ENCODE measurements at regions not wholly inside any gene's neighbourhood (a gene's known extent, or its start where the extent isn't known, plus 50 kb on each side); places are given as distances from the start of the nearest gene placed in this dataset.

DNA sequence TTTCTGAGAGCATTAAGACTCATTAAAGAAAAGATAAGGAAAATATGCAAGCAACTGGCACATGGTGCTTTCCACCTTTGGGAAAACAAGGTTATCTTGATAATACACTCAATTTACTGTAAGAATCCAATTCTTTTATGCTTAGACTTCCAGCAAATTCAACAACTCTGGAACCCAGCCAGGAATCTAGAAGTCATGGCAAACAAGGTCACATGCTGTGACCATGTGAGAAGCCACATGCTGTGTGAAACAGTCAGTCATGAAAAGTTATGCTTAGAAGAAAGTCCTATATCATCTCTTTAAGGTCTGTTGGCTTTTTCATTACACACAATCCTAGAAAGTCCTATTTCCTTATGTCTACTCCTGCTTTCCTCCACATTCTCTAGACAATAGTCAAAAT, 581.8 kb upstream of the C9orf72 start:
- DNase-seq (no peak), ATAC-seq (no peak)
- Mint-ChIP-seq H3K27me3 (ENCODE audit: low read depth) (no peaks in the 10 kb centered on the region), H3K4me1 (ENCODE audit: low read depth) (no peaks in the 10 kb centered on the region), H3K36me3 (ENCODE audit: insufficient read depth) (no peaks in the 10 kb centered on the region), H3K4me3 (no peak overlapping the region), H3K9me3 (peaks cover 5% of the 10 kb centered on the region)

DNA sequence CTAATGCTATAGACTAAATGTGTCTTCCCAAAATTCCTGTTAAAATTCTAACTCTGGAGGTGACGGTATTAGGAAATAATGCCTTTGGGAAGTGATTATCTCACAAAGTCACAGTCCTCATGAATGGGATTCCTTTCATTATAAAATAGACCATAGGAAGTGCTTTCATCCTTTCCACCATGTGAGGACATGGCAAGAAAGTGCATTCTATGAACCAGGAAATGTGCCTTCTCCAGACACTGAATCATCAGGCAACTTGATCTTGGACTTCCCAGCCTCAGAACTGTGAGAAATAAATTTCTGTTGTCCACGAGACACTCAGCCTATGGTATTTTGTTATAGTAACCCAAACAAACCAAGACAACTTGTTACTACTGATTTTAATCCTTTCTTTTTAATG, 582.4 kb upstream of the C9orf72 start:
- H3K36me3 Mint-ChIP-seq (ENCODE audit: insufficient read depth), result no peaks in the 10 kb centered on the region
- DNase-seq (no peak), ATAC-seq (no peak)
- H3K27me3 Mint-ChIP-seq (ENCODE audit: low read depth), result no peaks in the 10 kb centered on the region
- no peak overlapping the region for H3K4me3 Mint-ChIP-seq
- no peaks in the 10 kb centered on the region for H3K4me1 Mint-ChIP-seq (ENCODE audit: low read depth)
- peaks cover 5% of the 10 kb centered on the region for H3K9me3 Mint-ChIP-seq

DNA sequence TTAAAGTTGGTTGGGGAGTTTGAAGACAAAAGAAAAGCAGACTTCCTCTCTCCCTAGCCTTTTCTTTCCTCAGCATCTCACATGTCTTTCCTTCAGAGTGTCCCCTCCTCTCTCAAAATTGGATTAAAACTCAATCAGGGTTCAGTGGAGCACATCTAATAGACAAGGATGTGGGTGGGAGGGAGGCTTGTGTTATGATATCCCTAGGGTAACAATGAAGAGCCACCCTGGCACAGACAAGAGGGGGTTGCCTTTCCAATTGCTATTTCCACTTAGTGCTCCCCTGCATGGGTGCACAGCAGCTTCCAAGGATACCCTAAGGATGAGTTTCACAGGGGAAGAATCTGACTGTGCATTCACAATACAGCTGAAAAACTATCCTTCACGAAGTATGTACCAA, 585.2 kb upstream of the C9orf72 start:
- H3K4me1 Mint-ChIP-seq (ENCODE audit: low read depth), result no peaks in the 10 kb centered on the region
- no peaks in the 10 kb centered on the region for H3K36me3 Mint-ChIP-seq (ENCODE audit: insufficient read depth)
- peaks cover 5% of the 10 kb centered on the region for H3K9me3 Mint-ChIP-seq
- no peaks in the 10 kb centered on the region for H3K27me3 Mint-ChIP-seq (ENCODE audit: low read depth)
- no peak overlapping the region for H3K4me3 Mint-ChIP-seq
- ATAC-seq (no peak), DNase-seq (no peak)

DNA sequence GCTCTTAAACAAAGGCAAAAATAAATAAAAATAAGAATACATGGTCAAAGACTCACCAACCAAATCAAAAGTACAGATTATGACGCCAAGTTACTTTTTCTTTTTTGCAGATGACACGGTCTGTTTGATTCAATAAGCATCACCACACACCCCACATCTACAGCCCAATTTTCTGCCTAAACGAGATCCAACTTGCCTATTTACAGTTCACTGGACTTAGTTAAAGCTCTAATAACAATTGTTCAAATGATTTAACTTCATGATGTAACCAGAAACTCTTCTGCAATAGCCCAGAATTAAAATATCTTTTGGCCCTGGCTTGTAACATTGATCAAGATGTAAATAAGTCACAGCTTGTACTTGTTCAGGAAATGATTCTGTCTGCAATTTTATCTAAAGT, 590.3 kb upstream of the C9orf72 start:
- peaks cover 10% of the 10 kb centered on the region for H3K9me3 Mint-ChIP-seq
- no peak for DNase-seq
- H3K4me1 Mint-ChIP-seq (ENCODE audit: low read depth), result no peaks in the 10 kb centered on the region
- no peak for ATAC-seq
- no peaks in the 10 kb centered on the region for H3K36me3 Mint-ChIP-seq (ENCODE audit: insufficient read depth)
- H3K27me3 Mint-ChIP-seq (ENCODE audit: low read depth), result no peaks in the 10 kb centered on the region
- no peak overlapping the region for H3K4me3 Mint-ChIP-seq

DNA sequence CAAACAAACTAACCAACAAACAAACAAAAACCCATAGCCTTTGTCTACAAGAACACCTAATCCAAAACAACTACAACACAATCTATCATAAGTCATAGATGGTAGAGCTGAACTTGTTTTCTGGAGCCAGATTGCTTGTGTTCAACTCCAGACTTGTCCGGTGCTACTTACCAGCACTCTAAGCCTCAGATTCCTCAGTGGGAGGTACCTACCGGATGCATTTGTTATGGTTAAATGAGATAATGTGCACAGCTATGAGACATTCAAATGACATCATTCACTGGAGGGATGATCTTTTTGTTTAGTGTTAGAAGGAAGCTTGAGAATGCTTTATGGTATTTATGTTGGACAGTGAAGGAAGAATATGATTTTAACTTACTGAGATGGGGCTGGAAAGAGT, 592.9 kb upstream of the C9orf72 start:
- no peaks in the 10 kb centered on the region for H3K27me3 Mint-ChIP-seq (ENCODE audit: low read depth)
- no peaks in the 10 kb centered on the region for H3K36me3 Mint-ChIP-seq (ENCODE audit: insufficient read depth)
- H3K9me3 Mint-ChIP-seq, result peaks cover 13% of the 10 kb centered on the region
- no peaks in the 10 kb centered on the region for H3K4me1 Mint-ChIP-seq (ENCODE audit: low read depth)
- ATAC-seq (no peak), DNase-seq (no peak)
- no peak overlapping the region for H3K4me3 Mint-ChIP-seq

DNA sequence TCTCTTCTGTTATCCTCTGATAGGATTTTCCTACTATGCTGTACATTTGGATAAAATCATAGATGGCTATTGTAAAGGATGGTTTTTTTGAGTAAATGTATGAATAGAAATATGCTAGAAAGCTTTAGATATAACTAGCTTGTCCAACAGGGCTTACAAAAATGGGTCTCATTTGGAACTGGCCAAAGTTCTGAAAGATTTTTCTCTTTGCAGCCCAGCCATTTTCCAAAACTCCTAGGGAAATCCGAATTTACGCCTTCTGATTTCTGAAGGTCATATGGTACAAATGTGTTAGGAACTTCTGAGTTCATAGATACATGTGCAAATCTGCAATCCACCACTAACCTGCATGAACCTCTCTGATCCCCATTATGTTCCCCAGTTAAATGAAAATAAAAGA, 603.9 kb upstream of the C9orf72 start:
- ATAC-seq, result no peak
- DNase-seq, result no peak
- no peaks in the 10 kb centered on the region for H3K36me3 Mint-ChIP-seq (ENCODE audit: insufficient read depth)
- no peak overlapping the region for H3K4me3 Mint-ChIP-seq
- no peaks in the 10 kb centered on the region for H3K27me3 Mint-ChIP-seq (ENCODE audit: low read depth)
- H3K4me1 Mint-ChIP-seq (ENCODE audit: low read depth), result no peaks in the 10 kb centered on the region
- peaks cover 3% of the 10 kb centered on the region for H3K9me3 Mint-ChIP-seq

DNA sequence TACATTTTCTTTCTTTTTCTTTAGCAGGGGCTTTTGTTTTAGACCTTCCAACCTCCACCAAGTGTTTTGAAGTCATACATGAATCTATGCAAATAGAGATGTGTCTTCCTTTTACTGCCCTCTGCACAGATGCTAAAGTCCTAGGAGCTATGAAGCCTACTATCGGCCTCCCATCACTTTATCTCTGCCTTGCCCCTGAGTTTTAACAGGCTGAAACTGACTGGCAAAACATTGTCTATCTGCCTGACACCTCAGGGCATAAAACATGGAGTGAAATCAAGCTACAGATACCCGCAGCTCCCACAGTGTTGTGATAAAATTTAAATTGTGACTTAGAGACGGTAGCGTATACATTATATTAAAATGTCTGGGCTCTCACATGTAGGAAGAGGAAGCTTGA, 604.6 kb upstream of the C9orf72 start:
- Mint-ChIP-seq H3K9me3 (no peaks in the 10 kb centered on the region), H3K4me3 (no peak overlapping the region), H3K36me3 (ENCODE audit: insufficient read depth) (no peaks in the 10 kb centered on the region), H3K27me3 (ENCODE audit: low read depth) (no peaks in the 10 kb centered on the region), H3K4me1 (ENCODE audit: low read depth) (no peaks in the 10 kb centered on the region)
- DNase-seq (no peak), ATAC-seq (no peak)

DNA sequence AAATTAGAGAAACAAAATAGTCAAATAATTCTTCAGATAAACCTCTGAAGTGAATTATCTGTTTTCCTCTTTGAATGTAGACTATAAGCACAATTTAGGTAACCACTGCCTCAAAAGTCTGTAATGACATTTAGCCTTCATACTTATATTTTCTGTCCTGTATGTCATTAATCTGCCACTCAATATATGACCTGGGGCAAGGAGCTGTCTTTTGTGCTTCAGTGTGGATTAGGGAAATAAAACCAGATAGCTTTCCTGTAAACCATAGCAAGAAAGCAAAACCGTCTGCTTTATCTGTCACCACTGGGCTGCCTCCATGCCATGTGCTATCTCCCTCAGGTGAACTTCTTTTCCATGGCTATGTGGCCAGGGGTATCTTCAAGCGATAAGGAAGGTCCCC, 606.6 kb upstream of the C9orf72 start:
- Mint-ChIP-seq H3K4me3 (no peak overlapping the region), H3K9me3 (peaks cover 6% of the 10 kb centered on the region), H3K27me3 (ENCODE audit: low read depth) (no peaks in the 10 kb centered on the region), H3K36me3 (ENCODE audit: insufficient read depth) (no peaks in the 10 kb centered on the region), H3K4me1 (ENCODE audit: low read depth) (no peaks in the 10 kb centered on the region)
- no peak for ATAC-seq
- no peak for DNase-seq

DNA sequence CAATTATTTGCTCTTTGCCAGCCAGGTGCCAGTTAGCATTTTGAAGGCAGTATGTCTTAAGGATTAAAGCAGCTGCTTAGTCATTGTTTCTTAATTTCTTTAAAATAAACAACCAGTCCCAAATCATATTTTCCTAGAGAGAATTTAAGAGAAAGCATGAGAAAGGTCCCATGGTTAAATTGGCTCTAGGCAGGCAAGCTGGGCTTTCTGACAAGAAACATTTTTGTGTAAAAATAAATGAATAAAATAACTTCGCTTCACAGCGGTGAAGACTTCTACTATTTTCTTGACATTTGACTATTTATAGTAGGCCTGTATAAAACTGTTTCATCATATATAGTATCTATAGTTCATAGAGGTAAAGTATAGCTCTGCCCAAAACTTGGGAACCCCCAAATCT, 617.7 kb upstream of the C9orf72 start:
- H3K36me3 Mint-ChIP-seq (ENCODE audit: insufficient read depth), result no peaks in the 10 kb centered on the region
- no peak for DNase-seq
- no peak overlapping the region for H3K4me3 Mint-ChIP-seq
- no peaks in the 10 kb centered on the region for H3K4me1 Mint-ChIP-seq (ENCODE audit: low read depth)
- no peak for ATAC-seq
- no peaks in the 10 kb centered on the region for H3K27me3 Mint-ChIP-seq (ENCODE audit: low read depth)
- peaks cover 17% of the 10 kb centered on the region for H3K9me3 Mint-ChIP-seq

DNA sequence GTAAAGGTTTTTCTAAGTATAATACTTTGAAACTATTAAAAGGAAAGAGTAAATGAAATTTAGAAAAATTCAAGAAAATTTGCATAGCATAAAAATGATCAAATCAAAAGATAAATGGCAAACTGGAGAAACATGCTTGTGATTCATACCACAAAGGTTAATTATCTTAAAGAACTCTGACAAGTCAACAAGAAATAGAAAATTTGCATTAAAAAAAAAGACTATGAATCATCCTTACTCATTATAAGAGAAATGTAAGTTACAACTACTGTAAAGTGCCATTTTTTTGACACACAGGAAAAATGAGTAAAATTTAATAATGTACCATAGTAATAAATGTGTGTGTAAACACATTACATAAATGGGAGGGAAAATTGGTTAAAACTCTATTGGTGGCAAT, 624.4 kb upstream of the C9orf72 start:
- Mint-ChIP-seq H3K9me3 (peaks cover 6% of the 10 kb centered on the region), H3K27me3 (ENCODE audit: low read depth) (no peaks in the 10 kb centered on the region), H3K36me3 (ENCODE audit: insufficient read depth) (no peaks in the 10 kb centered on the region), H3K4me3 (no peak overlapping the region), H3K4me1 (ENCODE audit: low read depth) (no peaks in the 10 kb centered on the region)
- no peak for ATAC-seq
- no peak for DNase-seq

DNA sequence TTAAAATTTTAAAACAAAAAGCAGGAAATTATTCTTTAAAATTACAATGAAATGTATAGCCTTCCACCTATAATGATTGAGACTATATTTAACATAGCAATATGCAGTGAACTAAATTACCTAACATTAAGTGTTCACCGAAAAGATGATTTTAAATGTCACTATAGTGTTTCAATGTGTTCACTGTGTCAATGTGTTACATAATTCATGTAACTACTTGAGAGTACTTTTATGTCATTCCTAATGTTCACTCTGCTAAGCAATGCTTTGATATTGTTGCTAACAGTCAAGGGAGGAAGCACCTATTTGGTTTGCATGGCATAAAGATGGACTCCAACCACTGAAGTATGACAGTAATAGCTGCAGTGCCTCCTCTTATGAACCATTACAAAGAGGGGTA, 629.8 kb upstream of the C9orf72 start:
- Mint-ChIP-seq H3K4me3 (no peak overlapping the region), H3K27me3 (ENCODE audit: low read depth) (no peaks in the 10 kb centered on the region), H3K36me3 (ENCODE audit: insufficient read depth) (no peaks in the 10 kb centered on the region), H3K9me3 (peaks cover 9% of the 10 kb centered on the region), H3K4me1 (ENCODE audit: low read depth) (no peaks in the 10 kb centered on the region)
- DNase-seq, result no peak
- no peak for ATAC-seq

DNA sequence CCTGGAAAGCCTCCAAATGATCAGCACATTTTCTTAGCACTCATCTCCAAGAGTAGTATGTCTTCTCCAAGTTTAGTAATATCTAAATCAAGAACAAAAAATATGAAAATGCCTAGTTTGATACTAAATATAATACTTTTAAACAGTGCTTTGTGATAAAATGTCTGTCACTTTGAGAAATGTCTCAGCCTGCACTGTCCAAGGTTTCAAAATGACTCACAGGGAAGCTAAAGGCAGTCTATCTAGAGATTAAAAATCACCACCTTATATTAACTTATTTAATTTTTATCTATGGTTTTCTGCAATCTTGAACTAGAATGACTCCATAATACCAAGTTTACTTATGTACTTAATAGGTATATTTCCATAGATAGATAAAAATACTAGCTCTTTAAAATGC, 633.0 kb upstream of the C9orf72 start:
- Mint-ChIP-seq H3K36me3 (ENCODE audit: insufficient read depth) (no peaks in the 10 kb centered on the region), H3K4me3 (no peak overlapping the region), H3K27me3 (ENCODE audit: low read depth) (no peaks in the 10 kb centered on the region), H3K9me3 (peaks cover 9% of the 10 kb centered on the region), H3K4me1 (ENCODE audit: low read depth) (no peaks in the 10 kb centered on the region)
- DNase-seq (no peak), ATAC-seq (no peak)

DNA sequence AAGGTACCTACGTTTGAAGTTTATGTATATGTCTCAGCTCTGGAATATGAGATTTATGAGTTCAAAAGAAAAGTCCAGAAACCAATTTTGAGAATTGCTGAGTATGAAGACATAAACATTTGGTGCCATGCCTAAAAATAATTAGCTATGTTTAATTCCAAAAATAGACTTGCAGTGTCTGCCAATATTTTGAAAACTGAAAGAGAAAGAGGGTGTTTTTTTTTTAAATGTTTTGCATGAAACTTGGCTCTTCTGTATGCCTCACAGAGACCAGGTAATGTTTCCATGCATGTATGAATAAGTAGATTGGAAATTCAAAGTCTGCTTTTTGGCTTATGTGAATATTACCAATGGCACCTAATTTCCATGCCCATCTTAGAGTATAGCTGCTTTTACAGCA, 634.4 kb upstream of the C9orf72 start:
- DNase-seq, result no peak
- no peaks in the 10 kb centered on the region for H3K27me3 Mint-ChIP-seq (ENCODE audit: low read depth)
- no peak overlapping the region for H3K4me3 Mint-ChIP-seq
- no peaks in the 10 kb centered on the region for H3K4me1 Mint-ChIP-seq (ENCODE audit: low read depth)
- H3K36me3 Mint-ChIP-seq (ENCODE audit: insufficient read depth), result no peaks in the 10 kb centered on the region
- ATAC-seq, result no peak
- H3K9me3 Mint-ChIP-seq, result peaks cover 4% of the 10 kb centered on the region

DNA sequence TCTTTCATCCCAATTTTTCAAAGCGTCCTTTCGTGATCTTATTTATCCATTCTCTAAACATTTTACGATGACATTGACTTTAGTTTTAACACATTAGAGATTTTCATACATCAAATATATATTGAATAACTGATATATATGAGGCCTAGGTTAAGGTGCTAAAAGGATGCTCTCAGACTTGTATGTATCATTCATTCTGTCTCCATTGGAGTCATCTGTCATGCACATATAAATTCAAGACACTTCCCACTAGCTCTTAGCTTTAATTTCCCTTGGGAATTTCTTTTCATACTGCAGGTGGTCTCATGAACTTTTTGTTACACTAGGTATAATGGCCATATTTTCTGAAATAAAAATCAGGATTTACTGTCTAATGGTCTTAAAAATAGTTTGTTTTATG, 635.8 kb upstream of the C9orf72 start:
- ATAC-seq, result no peak
- peaks cover 4% of the 10 kb centered on the region for H3K9me3 Mint-ChIP-seq

DNA sequence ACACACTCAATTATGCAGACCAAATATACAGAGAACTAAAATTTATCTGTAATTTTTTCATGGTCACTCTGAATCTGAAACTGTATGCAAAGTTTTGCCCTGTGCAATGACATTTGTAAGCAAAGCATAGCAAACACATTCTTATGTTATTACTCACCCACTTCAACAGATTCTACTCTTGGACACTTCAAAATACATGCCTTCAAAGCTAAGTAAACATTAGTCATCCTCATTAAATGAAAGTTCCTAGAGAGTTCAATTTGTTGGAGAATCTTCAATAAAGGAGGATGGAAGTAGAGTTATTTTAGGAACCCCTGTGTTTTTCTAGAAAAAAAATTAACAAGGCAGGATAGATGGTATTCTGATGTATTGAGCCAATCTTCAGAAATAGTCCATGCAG, 639.7 kb upstream of the C9orf72 start:
- Mint-ChIP-seq H3K4me3 (no peak overlapping the region), H3K36me3 (ENCODE audit: insufficient read depth) (no peaks in the 10 kb centered on the region), H3K4me1 (ENCODE audit: low read depth) (no peaks in the 10 kb centered on the region), H3K27me3 (ENCODE audit: low read depth) (no peaks in the 10 kb centered on the region), H3K9me3 (no peaks in the 10 kb centered on the region)
- ATAC-seq (no peak), DNase-seq (no peak)

More for the DNA sequence above, 635.8 kb upstream of the C9orf72 start:
- Mint-ChIP-seq H3K4me1 (ENCODE audit: low read depth) (no peaks in the 10 kb centered on the region), H3K27me3 (ENCODE audit: low read depth) (no peaks in the 10 kb centered on the region), H3K36me3 (ENCODE audit: insufficient read depth) (no peaks in the 10 kb centered on the region), H3K4me3 (no peak overlapping the region)
- no peak for DNase-seq

DNA sequence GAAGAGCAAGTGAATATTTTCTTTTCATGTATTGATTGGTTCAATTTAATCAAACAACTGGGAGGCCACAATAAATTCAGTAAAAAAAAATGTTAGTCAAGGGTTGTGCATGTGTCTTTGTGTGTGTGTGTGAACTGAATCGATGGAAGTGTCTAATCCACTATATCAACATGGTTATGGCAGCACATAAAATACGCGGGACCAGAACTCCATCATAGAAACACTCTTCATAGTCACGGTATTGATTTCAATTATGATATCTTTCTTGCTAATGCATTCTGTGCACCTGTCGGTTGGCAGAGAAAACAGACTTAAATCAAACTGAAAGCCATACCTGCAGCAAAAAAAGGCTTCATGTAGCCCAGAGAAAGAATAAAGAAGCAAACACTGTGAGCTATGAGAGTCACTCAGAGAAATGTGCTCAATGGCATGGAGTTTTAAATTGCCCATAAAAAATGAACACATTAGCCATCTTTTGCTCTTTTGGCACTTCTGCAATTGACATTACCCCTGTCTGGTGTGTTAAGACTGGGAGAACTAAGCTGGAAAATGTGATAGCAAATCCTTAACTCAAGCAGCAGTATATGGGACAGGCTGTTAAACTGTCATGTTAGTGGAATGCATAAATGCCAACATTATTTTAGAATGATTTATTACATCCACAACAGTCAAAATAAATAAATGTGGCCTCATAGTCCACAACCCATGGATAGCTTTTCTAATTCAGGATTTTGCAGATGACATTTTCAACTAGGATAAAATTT, 642.4 kb upstream of the C9orf72 start:
- H3K36me3 Mint-ChIP-seq (ENCODE audit: insufficient read depth), result no peaks in the 10 kb centered on the region
- H3K9me3 Mint-ChIP-seq, result no peaks in the 10 kb centered on the region
- no peak for DNase-seq
- H3K4me1 Mint-ChIP-seq (ENCODE audit: low read depth), result no peaks in the 10 kb centered on the region
- no peak overlapping the region for H3K4me3 Mint-ChIP-seq
- no peak for ATAC-seq
- no peaks in the 10 kb centered on the region for H3K27me3 Mint-ChIP-seq (ENCODE audit: low read depth)

Data from activated T-cell treated with anti-CD3 and anti-CD28 coated beads, Interleukin-2, amount 50 U/mL, for 4 hours (primary cell).